ENCODE measurements at regions not wholly inside any gene's neighbourhood (a gene's known extent, or its start where the extent isn't known, plus 50 kb on each side); places are given as distances from the start of the nearest gene placed in this dataset.
"Not testable (repeated sequence)": the region's sequence is repeated elsewhere in the genome, so short reads cannot be mapped to it uniquely, and the experiment has no call there.

DNA sequence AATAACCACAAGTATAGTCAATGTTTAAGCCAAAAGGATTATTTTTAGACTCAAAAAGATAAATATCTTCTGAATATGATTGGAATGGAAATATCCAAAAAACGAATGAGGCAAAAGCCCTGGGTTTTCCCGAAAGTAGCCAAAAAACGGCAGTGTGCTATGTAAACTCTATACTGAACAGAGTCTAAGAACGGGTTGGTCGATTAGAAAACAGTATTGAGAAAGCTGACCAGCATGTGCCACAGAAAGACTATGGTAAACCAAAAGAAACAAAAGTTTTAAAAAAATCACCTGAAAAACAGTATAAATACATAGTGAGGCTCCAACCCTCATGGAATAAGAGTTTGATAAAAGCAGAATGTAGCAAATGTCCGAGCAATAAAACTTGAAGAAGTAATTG is 92.0 kb upstream of the DLGAP1 start:
- no peaks in the 10 kb centered on the region for H3K4me1 ChIP-seq
- no peaks in the 10 kb centered on the region for H3K36me3 ChIP-seq
- no peak for DNase-seq
- no peak overlapping the region for H3K4me3 ChIP-seq (ENCODE audit: low read depth, low read length)
- H3K27me3 ChIP-seq = no peaks in the 10 kb centered on the region
- TF ChIP-seq, protein P1, sequence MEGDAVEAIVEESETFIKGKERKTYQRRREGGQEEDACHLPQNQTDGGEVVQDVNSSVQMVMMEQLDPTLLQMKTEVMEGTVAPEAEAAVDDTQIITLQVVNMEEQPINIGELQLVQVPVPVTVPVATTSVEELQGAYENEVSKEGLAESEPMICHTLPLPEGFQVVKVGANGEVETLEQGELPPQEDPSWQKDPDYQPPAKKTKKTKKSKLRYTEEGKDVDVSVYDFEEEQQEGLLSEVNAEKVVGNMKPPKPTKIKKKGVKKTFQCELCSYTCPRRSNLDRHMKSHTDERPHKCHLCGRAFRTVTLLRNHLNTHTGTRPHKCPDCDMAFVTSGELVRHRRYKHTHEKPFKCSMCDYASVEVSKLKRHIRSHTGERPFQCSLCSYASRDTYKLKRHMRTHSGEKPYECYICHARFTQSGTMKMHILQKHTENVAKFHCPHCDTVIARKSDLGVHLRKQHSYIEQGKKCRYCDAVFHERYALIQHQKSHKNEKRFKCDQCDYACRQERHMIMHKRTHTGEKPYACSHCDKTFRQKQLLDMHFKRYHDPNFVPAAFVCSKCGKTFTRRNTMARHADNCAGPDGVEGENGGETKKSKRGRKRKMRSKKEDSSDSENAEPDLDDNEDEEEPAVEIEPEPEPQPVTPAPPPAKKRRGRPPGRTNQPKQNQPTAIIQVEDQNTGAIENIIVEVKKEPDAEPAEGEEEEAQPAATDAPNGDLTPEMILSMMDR (IDR thresholded peaks at IDR 0.05; ENCODE audit: low read depth, low read length) = no peak
- H3K9me3 ChIP-seq = no peaks in the 10 kb centered on the region

DNA sequence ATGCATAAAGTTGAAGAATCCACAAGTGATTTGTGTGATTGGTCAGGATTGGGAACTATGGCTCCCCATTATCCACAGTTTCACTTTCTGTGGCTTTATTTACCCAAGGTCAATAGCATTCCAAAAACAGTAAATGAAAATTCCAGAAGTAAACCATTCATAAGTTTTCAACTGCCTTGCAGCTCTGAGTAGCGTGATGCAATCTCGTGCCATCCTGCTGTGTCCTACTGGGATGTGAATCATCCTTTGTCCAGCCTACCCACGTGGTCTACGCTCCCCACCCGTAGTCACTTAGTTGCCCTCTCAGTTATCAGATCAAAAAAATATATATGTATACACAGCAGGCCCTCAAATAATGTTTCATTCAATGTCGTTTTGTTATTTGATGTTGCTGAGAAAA is 89.0 kb upstream of the DLGAP1 start:
- Histone ChIP-seq H3K4me1 (no peaks in the 10 kb centered on the region), H3K36me3 (no peaks in the 10 kb centered on the region), H3K27me3 (no peaks in the 10 kb centered on the region), H3K9me3 (no peaks in the 10 kb centered on the region), H3K4me3 (ENCODE audit: low read depth, low read length) (no peak overlapping the region)
- no peak for DNase-seq
- TF ChIP-seq, protein P1 (IDR thresholded peaks at IDR 0.05; ENCODE audit: low read depth, low read length) = no peak

- TF ChIP-seq, protein P1 (IDR thresholded peaks at IDR 0.05; ENCODE audit: low read depth, low read length) = no peak
- no peak overlapping the region for H3K4me3 ChIP-seq (ENCODE audit: low read depth, low read length)
- no peak for DNase-seq
Measured at GRCh38 chr18:4543711-4544110, 88.6 kb upstream of the DLGAP1 start.

DNA sequence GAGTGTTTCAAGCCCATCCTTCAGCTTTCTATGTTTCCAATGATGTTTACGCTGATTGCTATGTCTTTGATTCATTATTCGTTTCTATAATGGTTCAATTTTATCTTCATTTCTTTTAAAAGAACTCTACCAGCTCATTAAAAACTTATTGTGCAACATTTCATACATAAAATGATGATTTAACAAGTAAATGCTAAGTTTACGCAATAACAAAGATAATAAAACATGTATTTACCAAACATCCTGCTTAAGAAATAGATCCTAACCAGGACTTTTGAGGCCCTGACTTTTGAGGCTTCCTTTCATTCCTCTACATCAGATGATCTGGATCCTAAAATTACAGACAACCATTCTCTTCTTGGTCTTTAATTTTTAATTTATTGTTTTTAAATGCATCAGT is 86.5 kb upstream of the DLGAP1 start:
- H3K9me3 ChIP-seq = no peaks in the 10 kb centered on the region
- H3K27me3 ChIP-seq = no peaks in the 10 kb centered on the region
- H3K36me3 ChIP-seq = no peaks in the 10 kb centered on the region
- no peak for DNase-seq
- TF ChIP-seq, protein P1 (IDR thresholded peaks at IDR 0.05; ENCODE audit: low read depth, low read length) = no peak
- H3K4me1 ChIP-seq = no peaks in the 10 kb centered on the region
- no peak overlapping the region for H3K4me3 ChIP-seq (ENCODE audit: low read depth, low read length)

More at GRCh38 chr18:4543711-4544110, 88.6 kb upstream of the DLGAP1 start:
- no peaks in the 10 kb centered on the region for H3K36me3 ChIP-seq
- H3K27me3 ChIP-seq = no peaks in the 10 kb centered on the region
- no peaks in the 10 kb centered on the region for H3K4me1 ChIP-seq
- H3K9me3 ChIP-seq = no peaks in the 10 kb centered on the region

GRCh38 chr18:4536447-4536846 is 81.3 kb upstream of the DLGAP1 start:
- H3K9me3 ChIP-seq = no peaks in the 10 kb centered on the region
- TF ChIP-seq, protein P1 (IDR thresholded peaks at IDR 0.05; ENCODE audit: low read depth, low read length) = no peak
- no peaks in the 10 kb centered on the region for H3K27me3 ChIP-seq
- no peak overlapping the region for H3K4me3 ChIP-seq (ENCODE audit: low read depth, low read length)
- H3K4me1 ChIP-seq = no peaks in the 10 kb centered on the region
- no peaks in the 10 kb centered on the region for H3K36me3 ChIP-seq
- DNase-seq = no peak

- no peaks in the 10 kb centered on the region for H3K4me1 ChIP-seq
- H3K9me3 ChIP-seq = no peaks in the 10 kb centered on the region
- H3K36me3 ChIP-seq = no peaks in the 10 kb centered on the region
- TF ChIP-seq, protein P1 (IDR thresholded peaks at IDR 0.05; ENCODE audit: low read depth, low read length) = no peak
- H3K4me3 ChIP-seq (ENCODE audit: low read depth, low read length) = no peak overlapping the region
- DNase-seq = no peak
- H3K27me3 ChIP-seq = no peaks in the 10 kb centered on the region
Measured at GRCh38 chr18:4528405-4528804, 73.3 kb upstream of the DLGAP1 start.

DNA sequence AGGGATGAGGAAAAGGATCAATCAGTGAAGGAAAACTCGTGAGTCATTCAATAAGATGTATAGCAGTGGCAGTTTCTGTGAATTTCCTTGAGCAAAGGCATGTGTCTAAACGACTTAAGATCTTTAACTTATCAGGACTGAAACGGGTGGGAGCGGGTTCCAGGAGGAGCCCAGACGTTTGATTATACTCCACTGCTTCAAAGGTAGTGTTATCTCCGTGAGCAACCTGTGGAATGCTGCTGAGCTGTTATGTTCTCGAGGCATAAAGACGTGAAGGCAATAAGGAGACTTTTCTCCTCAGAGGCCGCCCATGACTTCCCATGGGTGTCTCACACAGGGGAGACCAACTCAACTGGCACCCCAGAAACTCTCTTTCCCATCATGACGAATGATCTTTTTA is 72.7 kb upstream of the DLGAP1 start:
- H3K4me3 ChIP-seq (ENCODE audit: low read depth, low read length); H3K36me3 ChIP-seq; H3K9me3 ChIP-seq; H3K27me3 ChIP-seq; H3K4me1 ChIP-seq; DNase-seq: not testable (repeated sequence)
